Caco-2 (cell line): ENCODE measurements at regions not wholly inside any gene's neighbourhood (a gene's known extent, or its start where the extent isn't known, plus 50 kb on each side); places are given as distances from the start of the nearest gene placed in this dataset.

ENCODE experiments used
- BruUV-seq: library from RNA; stranded (reverse); fragments of 400-500 nt; replicated peaks from 2 replicates; lab custom pipeline; 2021; lab: Mats Ljungman, UMichigan
- CTCF ChIA-PET: fragments of 300-600 bp; sonication (Branson Sonifier 250); formaldehyde crosslinking; loops from one replicate; lab custom pipeline; 2022; ENCODE audit warnings: antibody characterized with exemption; lab: Charles Lee
- POLR2A ChIA-PET: fragments of 300-600 bp; sonication (Branson Sonifier 250); formaldehyde crosslinking; loops from one replicate; lab custom pipeline; 2022; ENCODE audit warnings: antibody characterized with exemption; lab: Charles Lee
- DNase-seq, 2 experiments: peaks; one replicate each; pipeline versions ENCODE4 v3.0.0 to v3.0.0-alpha.2; 2020 to 2022
- H3K27me3 ChIP-seq: replicated peaks from 2 replicates; pipeline ENCODE4 v1.6.0; 2011; ENCODE audit warnings: low read length; ENCODE audit not compliant: control insufficient read depth, insufficient read depth
- H3K36me3 ChIP-seq: 2 replicates; pipeline ENCODE4 v1.5.1; 2011; ENCODE audit warnings: low read length; ENCODE audit not compliant: control insufficient read depth, insufficient read depth
- H3K4me1 ChIP-seq: fragments of 250-450 bp; sonication (Bioruptor Pico); 2 replicates; pipeline ENCODE4 v1.5.1; 2020; ENCODE audit warnings: mild to moderate bottlenecking
- H3K4me3 ChIP-seq: 2 replicates; pipeline ENCODE4 v1.5.1; 2011; ENCODE audit warnings: low read depth, mild to moderate bottlenecking, control low read depth, low read length
- H3K9me3 ChIP-seq: fragments of 250-450 bp; sonication (Bioruptor Pico); 2 replicates; pipeline ENCODE4 v1.5.1; 2020; ENCODE audit warnings: mild to moderate bottlenecking, moderate library complexity
- H3K27ac Mint-ChIP-seq: one replicate; pipeline ENCODE4 v1.8.0; 2022; ENCODE audit warnings: mixed read lengths; ENCODE audit not compliant: unreplicated experiment
- H3K27me3 Mint-ChIP-seq: one replicate; pipeline ENCODE4 v1.8.0; 2022; ENCODE audit warnings: mixed read lengths; ENCODE audit not compliant: insufficient read depth, unreplicated experiment
- H3K36me3 Mint-ChIP-seq: one replicate; pipeline ENCODE4 v1.8.0; 2022; ENCODE audit warnings: mild to moderate bottlenecking, mixed read lengths; ENCODE audit not compliant: insufficient read depth, unreplicated experiment
- H3K4me1 Mint-ChIP-seq: one replicate; pipeline ENCODE4 v1.8.0; 2022; ENCODE audit warnings: low read depth, mixed read lengths; ENCODE audit not compliant: unreplicated experiment
- H3K4me3 Mint-ChIP-seq: one replicate; pipeline ENCODE4 v1.8.0; 2022; ENCODE audit warnings: mild to moderate bottlenecking, moderate library complexity, mixed read lengths; ENCODE audit not compliant: unreplicated experiment
- H3K9me3 Mint-ChIP-seq: one replicate; pipeline ENCODE4 v1.8.0; 2022; ENCODE audit warnings: mixed read lengths; ENCODE audit not compliant: unreplicated experiment
- CTCF ChIP-seq, 2 experiments: fragments of 200-600 bp in 1 of 2; IDR thresholded peaks; 1 replicate in 1 of 2; 2 replicates in 1 of 2; pipeline versions ENCODE4 v1.5.1 to v1.8.0; 2011 to 2022; ENCODE audit warnings: antibody characterized with exemption in 1 of 2, control low read depth in 1 of 2, inconsistent platforms in 1 of 2, low read depth in 1 of 2, low read length in 1 of 2, mild to moderate bottlenecking in 1 of 2, moderate library complexity in 1 of 2; ENCODE audit not compliant: insufficient read depth in 1 of 2, severe bottlenecking in 1 of 2, unreplicated experiment in 1 of 2
- intact Hi-C: fragments of 100-400 bp; cut with micrococcal nuclease; formaldehyde crosslinking; loops from one replicate; pipeline ENCODE4 v1.10.0; 2022; ENCODE audit not compliant: unreplicated experiment

GRCh38 chr17:70955441-70955840, 786.1 kb downstream of the KCNJ2 start:
- DNase-seq: no peak
- intact Hi-C loops: no loop called here
- TF ChIP-seq CTCF (IDR thresholded peaks at IDR 0.05; ENCODE audit: insufficient read depth in 1 of 2, low read depth in 1 of 2, low read length in 1 of 2, severe bottlenecking in 1 of 2, unreplicated experiment in 1 of 2): no peak
- Histone ChIP-seq H3K4me3 (no peak overlapping the region), H3K36me3 (no peaks in the 10 kb centered on the region), H3K4me1 (no peaks in the 10 kb centered on the region), H3K9me3 (no peaks in the 10 kb centered on the region; the same call in 1 of the 2 replicates), H3K27me3 (no peaks in the 10 kb centered on the region)
- Mint-ChIP-seq H3K27me3 (no peaks in the 10 kb centered on the region), H3K4me1 (no peaks in the 10 kb centered on the region), H3K36me3 (no peaks in the 10 kb centered on the region), H3K27ac (no peak overlapping the region), H3K4me3 (no peak overlapping the region), H3K9me3 (peaks cover 14% of the 10 kb centered on the region)
- no TSS peak for BruUV-seq
- ChIA-PET POLR2A (no interaction called here), CTCF (no interaction called here)

- Histone ChIP-seq H3K4me3 (no peak overlapping the region), H3K9me3 (no peaks in the 10 kb centered on the region; the same call in 1 of the 2 replicates), H3K36me3 (no peaks in the 10 kb centered on the region), H3K4me1 (no peaks in the 10 kb centered on the region), H3K27me3 (no peaks in the 10 kb centered on the region)
- ChIA-PET POLR2A (no interaction called here), CTCF (no interaction called here)
- TF ChIP-seq CTCF (IDR thresholded peaks at IDR 0.05; ENCODE audit: insufficient read depth in 1 of 2, low read depth in 1 of 2, low read length in 1 of 2, severe bottlenecking in 1 of 2, unreplicated experiment in 1 of 2): no peak
- Mint-ChIP-seq H3K4me3 (no peak overlapping the region), H3K9me3 (peaks cover 4% of the 10 kb centered on the region), H3K4me1 (no peaks in the 10 kb centered on the region), H3K36me3 (no peaks in the 10 kb centered on the region), H3K27ac (no peak overlapping the region), H3K27me3 (no peaks in the 10 kb centered on the region)
- no TSS peak for BruUV-seq
- intact Hi-C loops: no loop called here
- no peak for DNase-seq
Observed at GRCh38 chr17:70956726-70957125, 787.4 kb downstream of the KCNJ2 start.

GRCh38 chr17:70961341-70961740, 792.0 kb downstream of the KCNJ2 start:
- TF ChIP-seq CTCF (IDR thresholded peaks at IDR 0.05; ENCODE audit: insufficient read depth in 1 of 2, low read depth in 1 of 2, low read length in 1 of 2, severe bottlenecking in 1 of 2, unreplicated experiment in 1 of 2): no peak
- Mint-ChIP-seq H3K4me3 (no peak overlapping the region), H3K4me1 (no peaks in the 10 kb centered on the region), H3K27ac (no peak overlapping the region), H3K36me3 (no peaks in the 10 kb centered on the region), H3K27me3 (no peaks in the 10 kb centered on the region), H3K9me3 (no peaks in the 10 kb centered on the region)
- peaks cover 5% of the 10 kb centered on the region; the same call in 1 of the 2 replicates for H3K9me3 ChIP-seq
- no peak for DNase-seq
- ChIA-PET POLR2A (no interaction called here), CTCF (no interaction called here)
- H3K27me3 ChIP-seq: no peaks in the 10 kb centered on the region
- no TSS peak for BruUV-seq
- no peaks in the 10 kb centered on the region for H3K4me1 ChIP-seq
- H3K4me3 ChIP-seq: no peak overlapping the region
- intact Hi-C loops: no loop called here
- no peaks in the 10 kb centered on the region for H3K36me3 ChIP-seq
